ENCODE measurements at regions not wholly inside any gene's neighbourhood (a gene's known extent, or its start where the extent isn't known, plus 50 kb on each side); places are given as distances from the start of the nearest gene placed in this dataset.
"Not testable (repeated sequence)": the region's sequence is repeated elsewhere in the genome, so short reads cannot be mapped to it uniquely, and the experiment has no call there.

- FAIRE-seq, result no peak
These were observed 154.0 kb upstream of the TGFBR2 start for GRCh38 chr3:30452446-30452845.

GRCh38 chr3:30453360-30454039 lies 152.9 kb upstream of the TGFBR2 start:
- no peak for FAIRE-seq

GRCh38 chr3:30454636-30455035 lies 151.8 kb upstream of the TGFBR2 start:
- FAIRE-seq, result no peak

GRCh38 chr3:30455112-30455511 lies 151.3 kb upstream of the TGFBR2 start:
- not testable (repeated sequence) for FAIRE-seq

GRCh38 chr3:30455840-30456239 lies 150.6 kb upstream of the TGFBR2 start:
- no peak for FAIRE-seq

GRCh38 chr3:30456264-30456663 lies 150.1 kb upstream of the TGFBR2 start:
- no peak for FAIRE-seq

- no peak for FAIRE-seq
These were observed 149.3 kb upstream of the TGFBR2 start for GRCh38 chr3:30457081-30457480.

GRCh38 chr3:30457726-30458125 lies 148.7 kb upstream of the TGFBR2 start:
- FAIRE-seq, result no peak

GRCh38 chr3:30458376-30459171 lies 147.8 kb upstream of the TGFBR2 start:
- FAIRE-seq, result no peak

GRCh38 chr3:30461311-30461710 lies 145.1 kb upstream of the TGFBR2 start:
- no peak for FAIRE-seq

GRCh38 chr3:30462721-30463470 lies 143.5 kb upstream of the TGFBR2 start:
- no peak for FAIRE-seq

GRCh38 chr3:30464381-30464780 lies 142.0 kb upstream of the TGFBR2 start:
- FAIRE-seq, result no peak

GRCh38 chr3:30465454-30465853 lies 140.9 kb upstream of the TGFBR2 start:
- no peak for FAIRE-seq

- FAIRE-seq, result no peak
These were observed 138.7 kb upstream of the TGFBR2 start for GRCh38 chr3:30467596-30468238.

- FAIRE-seq, result no peak
These were observed 137.3 kb upstream of the TGFBR2 start for GRCh38 chr3:30469133-30469532.

GRCh38 chr3:30470496-30470895 lies 135.9 kb upstream of the TGFBR2 start:
- no peak for FAIRE-seq

- no peak for FAIRE-seq
These were observed 135.3 kb upstream of the TGFBR2 start for GRCh38 chr3:30471066-30471465.

GRCh38 chr3:30471796-30472489 lies 134.5 kb upstream of the TGFBR2 start:
- no peak for FAIRE-seq

GRCh38 chr3:30473374-30474051 lies 132.9 kb upstream of the TGFBR2 start:
- FAIRE-seq, result no peak

GRCh38 chr3:30474371-30474770 lies 132.0 kb upstream of the TGFBR2 start:
- FAIRE-seq, result no peak

- no peak for FAIRE-seq
These were observed 131.2 kb upstream of the TGFBR2 start for GRCh38 chr3:30475038-30475808.
